HG02840 (cell line): ENCODE measurements at regions not wholly inside any gene's neighbourhood (a gene's known extent, or its start where the extent isn't known, plus 50 kb on each side); places are given as distances from the start of the nearest gene placed in this dataset.

Source experiments
- ATAC-seq: cut with Tn5 transposase; IDR thresholded peaks from one replicate; pipeline ENCODE4 v1.9.1; 2021; ENCODE audit warnings: mild to moderate bottlenecking, moderate library complexity, moderate number of reproducible peaks; ENCODE audit not compliant: unreplicated experiment, low FRiP score

- ATAC-seq, result no peak
Measured at GRCh38 chr10:8225187-8225586, 170.7 kb downstream of the GATA3 start.

GRCh38 chr10:8227246-8227645, 172.8 kb downstream of the GATA3 start:
- ATAC-seq, result no peak

- no peak for ATAC-seq
Measured at GRCh38 chr10:8229153-8229552, 174.7 kb downstream of the GATA3 start.

GRCh38 chr10:8230902-8231301, 176.4 kb downstream of the GATA3 start:
- ATAC-seq, result no peak

- no peak for ATAC-seq
Measured at GRCh38 chr10:8233049-8233448, 178.6 kb downstream of the GATA3 start.

GRCh38 chr10:8233832-8234259, 179.4 kb downstream of the GATA3 start:
- no peak for ATAC-seq

- ATAC-seq, result no peak
Measured at GRCh38 chr10:8235253-8236027, 181.0 kb downstream of the GATA3 start.

GRCh38 chr10:8238986-8239385, 184.5 kb downstream of the GATA3 start:
- no peak for ATAC-seq

GRCh38 chr10:8240861-8241260, 186.4 kb downstream of the GATA3 start:
- ATAC-seq, result no peak

- ATAC-seq, result no peak
Measured at GRCh38 chr10:8242295-8242872, 187.9 kb downstream of the GATA3 start.

- ATAC-seq, result no peak
Measured at GRCh38 chr10:8245131-8245813, 190.8 kb downstream of the GATA3 start.

GRCh38 chr10:8245814-8246142, 191.3 kb downstream of the GATA3 start:
- no peak for ATAC-seq

GRCh38 chr10:8246548-8246947, 192.1 kb downstream of the GATA3 start:
- ATAC-seq, result no peak

- ATAC-seq, result no peak
Measured at GRCh38 chr10:8247191-8247590, 192.7 kb downstream of the GATA3 start.

GRCh38 chr10:8248868-8249267, 194.4 kb downstream of the GATA3 start:
- no peak for ATAC-seq

GRCh38 chr10:8254350-8254749, 199.9 kb downstream of the GATA3 start:
- ATAC-seq, result no peak

- ATAC-seq, result no peak
Measured at GRCh38 chr10:8255301-8255700, 200.8 kb downstream of the GATA3 start.

- ATAC-seq, result no peak
Measured at GRCh38 chr10:8260645-8261044, 206.2 kb downstream of the GATA3 start.

- ATAC-seq, result no peak
Measured at GRCh38 chr10:8262317-8262716, 207.8 kb downstream of the GATA3 start.

GRCh38 chr10:8269976-8270375, 215.5 kb downstream of the GATA3 start:
- no peak for ATAC-seq

- ATAC-seq, result no peak
Measured at GRCh38 chr10:8272794-8273425, 218.4 kb downstream of the GATA3 start.
